GM19467 (cell line): ENCODE measurements at regions not wholly inside any gene's neighbourhood (a gene's known extent, or its start where the extent isn't known, plus 50 kb on each side); places are given as distances from the start of the nearest gene placed in this dataset.
"Not testable (repeated sequence)": the region's sequence is repeated elsewhere in the genome, so short reads cannot be mapped to it uniquely, and the experiment has no call there.

Experiments used
- ATAC-seq: cut with Tn5 transposase; IDR thresholded peaks from one replicate; pipeline ENCODE4 v1.9.1; 2021; ENCODE audit warnings: mild to moderate bottlenecking, moderate library complexity; ENCODE audit not compliant: unreplicated experiment

- not testable (repeated sequence) for ATAC-seq
Measured at GRCh38 chr7:76735668-76736067, 108.6 kb upstream of the POMZP3 start.

DNA sequence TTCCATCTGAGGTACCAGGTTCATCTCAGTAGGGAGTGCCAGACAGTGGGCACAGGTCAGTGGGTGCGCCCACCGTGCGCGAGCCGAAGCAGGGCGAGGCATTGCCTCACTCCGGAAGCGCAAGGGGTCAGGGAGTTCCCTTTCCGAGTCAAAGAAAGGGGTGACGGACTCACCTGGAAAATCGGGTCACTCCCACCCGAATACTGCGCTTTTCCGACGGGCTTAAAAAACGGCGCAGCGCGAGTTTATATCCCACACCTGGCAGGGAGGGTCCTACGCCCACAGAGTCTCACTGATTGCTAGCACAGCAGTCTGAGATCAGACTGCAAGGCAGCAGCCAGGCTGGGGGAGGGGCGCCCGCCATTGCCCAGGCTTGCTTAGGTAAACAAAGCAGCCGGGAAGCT is 101.5 kb upstream of the POMZP3 start:
- ATAC-seq, result not testable (repeated sequence)

DNA sequence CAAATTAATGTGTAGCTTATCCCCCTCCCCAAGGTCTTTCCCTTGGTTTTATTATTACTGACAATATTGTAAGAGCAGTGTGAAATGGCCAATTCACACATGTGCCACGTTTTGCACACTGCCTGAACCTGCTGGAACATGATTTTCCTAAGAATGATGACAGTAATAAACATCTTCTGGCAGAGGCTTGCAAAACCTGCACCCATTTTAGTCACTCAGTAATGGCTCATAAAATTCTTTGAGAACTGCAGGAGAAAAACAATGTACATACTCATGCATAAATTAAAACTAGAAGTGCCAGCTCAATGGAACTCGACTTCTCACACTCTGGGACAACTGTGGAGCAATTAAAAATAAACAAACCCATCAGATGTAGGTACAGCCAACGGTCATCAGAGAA is 96.8 kb upstream of the POMZP3 start:
- not testable (repeated sequence) for ATAC-seq

DNA sequence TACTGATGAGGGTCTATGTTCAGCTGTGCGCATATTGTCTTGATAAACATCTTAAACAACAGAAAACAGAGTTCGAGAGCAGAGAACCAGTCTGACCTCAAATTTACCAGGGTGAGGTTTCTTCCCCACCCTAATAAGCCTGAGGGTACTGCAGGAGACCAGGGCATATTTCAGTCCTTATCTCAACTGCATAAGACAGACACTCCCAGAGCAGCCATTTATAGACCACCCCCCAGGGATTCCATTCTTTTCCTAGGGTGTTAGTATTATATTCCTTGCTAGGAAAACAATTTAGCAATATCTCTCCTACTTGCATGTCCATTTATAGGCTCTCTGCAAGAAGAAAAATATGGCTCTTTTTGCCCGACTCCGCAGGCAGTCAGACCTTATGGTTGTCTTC is 89.5 kb upstream of the POMZP3 start:
- not testable (repeated sequence) for ATAC-seq

DNA sequence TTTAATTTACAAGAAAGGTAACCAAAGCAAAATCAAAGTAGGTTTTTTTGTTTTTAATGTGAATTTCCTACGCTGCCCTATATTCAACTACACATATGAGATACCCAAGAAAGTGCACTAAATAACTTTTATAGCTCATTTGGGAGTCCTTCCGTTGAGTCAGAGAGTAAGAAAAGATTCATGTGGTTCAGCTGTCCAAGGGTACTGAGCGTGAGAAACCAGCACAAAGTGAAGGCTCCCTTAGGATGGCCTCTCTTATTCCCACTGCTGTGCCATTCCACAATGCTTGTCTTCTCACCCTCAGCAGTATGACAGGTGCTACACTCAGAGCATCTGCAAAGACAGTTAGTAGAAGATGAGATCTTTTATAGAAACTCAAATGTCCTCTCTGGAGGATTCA is 85.8 kb upstream of the POMZP3 start:
- not testable (repeated sequence) for ATAC-seq

- not testable (repeated sequence) for ATAC-seq
Measured at GRCh38 chr7:76711648-76712047, 84.6 kb upstream of the POMZP3 start.

DNA sequence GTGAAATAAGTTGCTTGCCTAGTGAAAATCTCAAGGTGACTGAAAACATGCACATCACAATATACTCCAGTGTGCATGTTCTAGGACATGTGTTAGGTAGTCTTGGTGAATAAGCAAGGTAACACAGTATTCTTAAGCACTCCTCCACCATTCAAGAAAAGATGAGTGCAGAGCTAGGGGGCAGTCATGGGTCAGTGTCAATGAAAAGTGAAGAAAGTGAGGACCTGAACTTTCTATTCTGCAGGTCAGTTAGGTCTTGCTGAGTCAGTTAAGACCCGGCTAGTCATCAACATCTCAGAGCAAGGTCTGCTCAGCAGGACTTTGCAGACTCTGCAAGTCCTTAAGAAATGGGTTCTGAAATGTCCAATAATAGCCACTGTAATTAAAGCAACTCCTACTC is 82.6 kb upstream of the POMZP3 start:
- ATAC-seq, result not testable (repeated sequence)

- not testable (repeated sequence) for ATAC-seq
Measured at GRCh38 chr7:76708446-76708845, 81.4 kb upstream of the POMZP3 start.

- not testable (repeated sequence) for ATAC-seq
Measured at GRCh38 chr7:76703815-76704214, 76.7 kb upstream of the POMZP3 start.

- ATAC-seq, result not testable (repeated sequence)
Measured at GRCh38 chr7:76686277-76686676, 59.2 kb upstream of the POMZP3 start.

DNA sequence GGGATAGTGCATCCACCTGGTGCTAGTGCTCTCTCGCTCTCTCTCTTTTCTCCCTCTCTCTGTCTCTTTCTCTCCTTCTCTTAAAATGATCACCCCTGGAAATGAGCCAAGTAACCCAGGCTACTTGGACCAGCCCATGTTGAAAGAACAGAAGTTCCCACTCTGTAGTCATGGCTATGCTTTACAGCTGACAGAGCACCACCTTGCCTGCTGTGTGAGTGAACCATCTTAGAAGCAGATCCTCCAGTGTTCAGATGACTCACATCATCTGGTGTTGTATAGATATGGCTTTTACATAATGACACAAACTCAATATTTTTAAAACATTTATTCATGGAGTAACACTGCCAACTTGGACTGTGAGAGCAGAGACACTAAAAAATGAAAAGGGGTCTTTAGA is 57.7 kb upstream of the POMZP3 start:
- not testable (repeated sequence) for ATAC-seq

DNA sequence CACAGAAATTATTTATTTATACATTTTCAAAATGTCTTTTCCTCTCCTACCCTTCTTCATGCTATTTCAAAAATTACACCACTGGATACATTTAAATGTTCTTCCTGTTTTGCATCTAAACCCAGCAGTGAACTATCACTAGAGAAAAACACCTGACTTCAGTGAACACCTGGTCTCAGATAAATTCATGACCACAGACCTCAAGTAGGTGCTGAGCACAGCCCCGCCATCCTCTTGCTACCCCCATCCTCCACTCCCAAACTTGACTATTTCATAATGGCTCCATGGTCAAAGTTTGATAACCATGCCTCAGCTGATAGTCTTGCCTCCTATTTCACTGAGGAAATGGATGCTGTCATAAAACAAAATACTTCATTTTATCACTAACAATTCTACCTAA is 56.6 kb upstream of the POMZP3 start:
- ATAC-seq, result not testable (repeated sequence)

DNA sequence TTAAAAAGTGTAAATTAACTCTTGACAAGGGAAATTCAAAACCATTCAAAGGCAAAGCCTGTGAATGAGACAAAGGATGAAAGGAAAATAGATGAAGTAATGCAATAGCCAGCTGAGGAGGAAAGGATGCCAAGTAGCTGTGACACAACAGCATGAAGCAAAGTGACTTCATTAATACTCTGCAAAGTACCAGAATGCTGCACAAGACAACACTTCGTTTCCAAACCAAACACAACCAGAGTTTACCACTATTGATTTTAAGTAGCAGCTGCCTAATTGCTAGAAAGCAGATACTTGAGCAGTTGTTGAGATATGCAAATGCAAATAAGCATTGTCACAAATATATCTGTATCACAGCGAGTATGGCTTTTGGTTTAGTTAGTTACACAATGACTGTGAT is 54.7 kb upstream of the POMZP3 start:
- not testable (repeated sequence) for ATAC-seq

DNA sequence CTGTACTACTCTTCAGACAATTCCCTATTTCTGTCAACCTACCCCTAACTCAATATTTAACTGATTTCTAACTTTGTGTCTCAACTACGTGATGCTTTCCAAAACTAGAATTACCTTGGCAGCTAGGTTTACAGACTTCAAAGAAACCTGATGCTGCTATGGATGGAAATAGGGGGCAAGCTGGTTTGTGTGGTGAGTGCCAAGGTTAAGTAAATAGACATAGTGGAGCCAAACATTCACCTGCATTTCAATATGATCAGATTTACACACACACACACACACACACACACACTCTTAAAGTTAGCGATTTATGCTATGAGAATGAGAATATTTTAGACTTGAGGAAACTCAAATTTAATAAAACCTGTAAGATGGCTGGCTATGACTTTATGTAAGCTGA is 52.1 kb upstream of the POMZP3 start:
- not testable (repeated sequence) for ATAC-seq

DNA sequence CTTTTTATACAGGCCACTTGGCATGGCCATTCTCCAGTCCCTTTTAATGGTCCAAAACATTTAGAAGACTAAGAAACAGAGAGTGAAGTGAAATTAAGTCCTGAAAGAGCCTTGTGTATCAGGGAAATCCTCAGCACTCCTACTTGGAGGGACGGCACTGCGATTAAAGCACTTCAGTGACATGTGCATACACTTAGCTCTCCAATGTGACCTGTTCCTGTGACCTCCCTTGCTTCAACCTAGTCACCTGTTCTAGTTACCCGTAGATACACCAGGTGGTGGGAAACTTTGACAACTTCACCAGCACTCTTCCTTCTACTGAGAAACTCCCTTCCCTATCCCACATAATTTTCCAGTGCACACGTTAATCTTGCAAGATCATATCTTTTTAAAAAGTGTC is 51.4 kb upstream of the POMZP3 start:
- not testable (repeated sequence) for ATAC-seq

DNA sequence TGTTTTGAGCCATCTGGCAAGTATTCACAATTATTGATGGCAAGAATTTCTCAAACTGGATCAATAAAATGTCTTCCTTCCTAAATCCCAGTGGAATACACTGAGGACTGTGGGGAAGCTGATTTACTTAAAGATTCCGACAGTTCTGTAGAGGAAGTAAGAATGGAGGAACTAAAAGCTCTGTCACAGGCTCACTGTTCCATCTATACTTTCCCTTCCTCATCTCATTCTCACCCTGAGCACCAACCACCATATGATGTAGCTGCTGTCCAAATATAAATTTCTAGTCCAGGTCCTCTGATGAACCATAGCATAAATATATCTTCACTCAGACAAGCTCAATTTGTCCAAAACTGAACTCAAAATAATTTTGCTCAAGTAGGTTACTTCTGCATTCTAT is 49.8 kb upstream of the POMZP3 start:
- ATAC-seq, result not testable (repeated sequence)
